ENCODE measurements at regions not wholly inside any gene's neighbourhood (a gene's known extent, or its start where the extent isn't known, plus 50 kb on each side); places are given as distances from the start of the nearest gene placed in this dataset.

- no peak for DNase-seq
- Histone ChIP-seq H3K27me3 (ENCODE audit: insufficient read depth, low read length, poor library complexity) (peaks cover 2% of the 10 kb centered on the region), H3K9ac (ENCODE audit: low read depth, low read length) (no peak overlapping the region), H2AFZ (ENCODE audit: low read depth, low read length) (no peak overlapping the region), H3K4me3 (ENCODE audit: low read depth in 1 of 2, low read length in 2 of 2) (no peak overlapping the region), H3K4me1 (ENCODE audit: insufficient read depth, low read length) (no peaks in the 10 kb centered on the region), H3K9me3 (ENCODE audit: insufficient read depth, low read length, severe bottlenecking) (no peaks in the 10 kb centered on the region), H3K4me2 (ENCODE audit: insufficient read depth, low read length) (no peak overlapping the region), H3K36me3 (ENCODE audit: insufficient read depth, low read length) (no peaks in the 10 kb centered on the region), H3K27ac (ENCODE audit: low read length) (no peak overlapping the region), H3K79me2 (ENCODE audit: insufficient read depth, low read length) (no peaks in the 10 kb centered on the region), H4K20me1 (ENCODE audit: insufficient read depth, low read length) (no peaks in the 10 kb centered on the region)
- TF ChIP-seq CTCF (IDR thresholded peaks at IDR 0.05; ENCODE audit: borderline replicate concordance, extremely low read depth, low read length, poor library complexity, severe bottlenecking) = no peak
- no peak for TF ChIP-seq EZH2 (IDR thresholded peaks at IDR 0.05; ENCODE audit: borderline replicate concordance, low read depth, low read length, severe bottlenecking)
- no peak for ATAC-seq (ENCODE audit: insufficient read depth, low read depth)
Measured at GRCh38 chr20:12641619-12642018, 367.2 kb upstream of the SPTLC3 start.

GRCh38 chr20:12644461-12644860, 364.3 kb upstream of the SPTLC3 start:
- H2AFZ ChIP-seq (ENCODE audit: low read depth, low read length) = no peak overlapping the region
- DNase-seq (no peak), ATAC-seq (ENCODE audit: insufficient read depth, low read depth) (no peak)
- no peak overlapping the region for H3K9ac ChIP-seq (ENCODE audit: low read depth, low read length)
- H3K4me2 ChIP-seq (ENCODE audit: insufficient read depth, low read length) = no peak overlapping the region
- no peak overlapping the region for H3K27ac ChIP-seq (ENCODE audit: low read length)
- H4K20me1 ChIP-seq (ENCODE audit: insufficient read depth, low read length) = no peaks in the 10 kb centered on the region
- H3K27me3 ChIP-seq (ENCODE audit: insufficient read depth, low read length, poor library complexity) = peaks cover 2% of the 10 kb centered on the region
- H3K79me2 ChIP-seq (ENCODE audit: insufficient read depth, low read length) = no peaks in the 10 kb centered on the region
- TF ChIP-seq EZH2 (IDR thresholded peaks at IDR 0.05; ENCODE audit: borderline replicate concordance, low read depth, low read length, severe bottlenecking) (no peak), CTCF (IDR thresholded peaks at IDR 0.05; ENCODE audit: borderline replicate concordance, extremely low read depth, low read length, poor library complexity, severe bottlenecking) (no peak)
- H3K4me3 ChIP-seq (ENCODE audit: low read depth in 1 of 2, low read length in 2 of 2) = no peak overlapping the region
- no peaks in the 10 kb centered on the region for H3K4me1 ChIP-seq (ENCODE audit: insufficient read depth, low read length)
- H3K36me3 ChIP-seq (ENCODE audit: insufficient read depth, low read length) = no peaks in the 10 kb centered on the region
- H3K9me3 ChIP-seq (ENCODE audit: insufficient read depth, low read length, severe bottlenecking) = no peaks in the 10 kb centered on the region

- H3K36me3 ChIP-seq (ENCODE audit: insufficient read depth, low read length) = no peaks in the 10 kb centered on the region
- no peak overlapping the region for H2AFZ ChIP-seq (ENCODE audit: low read depth, low read length)
- no peak overlapping the region for H3K4me2 ChIP-seq (ENCODE audit: insufficient read depth, low read length)
- H3K9ac ChIP-seq (ENCODE audit: low read depth, low read length) = no peak overlapping the region
- DNase-seq = no peak
- no peak for ATAC-seq (ENCODE audit: insufficient read depth, low read depth)
- H3K27ac ChIP-seq (ENCODE audit: low read length) = no peak overlapping the region
- no peaks in the 10 kb centered on the region for H4K20me1 ChIP-seq (ENCODE audit: insufficient read depth, low read length)
- no peaks in the 10 kb centered on the region for H3K79me2 ChIP-seq (ENCODE audit: insufficient read depth, low read length)
- H3K27me3 ChIP-seq (ENCODE audit: insufficient read depth, low read length, poor library complexity) = no peaks in the 10 kb centered on the region
- H3K4me3 ChIP-seq (ENCODE audit: low read depth in 1 of 2, low read length in 2 of 2) = no peak overlapping the region
- H3K4me1 ChIP-seq (ENCODE audit: insufficient read depth, low read length) = no peaks in the 10 kb centered on the region
- TF ChIP-seq CTCF (IDR thresholded peaks at IDR 0.05; ENCODE audit: borderline replicate concordance, extremely low read depth, low read length, poor library complexity, severe bottlenecking) (no peak), EZH2 (IDR thresholded peaks at IDR 0.05; ENCODE audit: borderline replicate concordance, low read depth, low read length, severe bottlenecking) (no peak)
- no peaks in the 10 kb centered on the region for H3K9me3 ChIP-seq (ENCODE audit: insufficient read depth, low read length, severe bottlenecking)
Measured at GRCh38 chr20:12649234-12649633, 359.5 kb upstream of the SPTLC3 start.

GRCh38 chr20:12653642-12654041, 355.1 kb upstream of the SPTLC3 start:
- Histone ChIP-seq H3K9me3 (ENCODE audit: insufficient read depth, low read length, severe bottlenecking) (no peaks in the 10 kb centered on the region), H3K27ac (ENCODE audit: low read length) (no peak overlapping the region), H3K27me3 (ENCODE audit: insufficient read depth, low read length, poor library complexity) (no peaks in the 10 kb centered on the region), H3K4me2 (ENCODE audit: insufficient read depth, low read length) (no peak overlapping the region), H3K79me2 (ENCODE audit: insufficient read depth, low read length) (no peaks in the 10 kb centered on the region), H3K4me3 (ENCODE audit: low read depth in 1 of 2, low read length in 2 of 2) (no peak overlapping the region), H3K9ac (ENCODE audit: low read depth, low read length) (no peak overlapping the region), H4K20me1 (ENCODE audit: insufficient read depth, low read length) (no peaks in the 10 kb centered on the region), H3K36me3 (ENCODE audit: insufficient read depth, low read length) (no peaks in the 10 kb centered on the region), H3K4me1 (ENCODE audit: insufficient read depth, low read length) (no peaks in the 10 kb centered on the region), H2AFZ (ENCODE audit: low read depth, low read length) (no peak overlapping the region)
- ATAC-seq (ENCODE audit: insufficient read depth, low read depth) (no peak), DNase-seq (no peak)
- no peak for TF ChIP-seq EZH2 (IDR thresholded peaks at IDR 0.05; ENCODE audit: borderline replicate concordance, low read depth, low read length, severe bottlenecking)
- no peak for TF ChIP-seq CTCF (IDR thresholded peaks at IDR 0.05; ENCODE audit: borderline replicate concordance, extremely low read depth, low read length, poor library complexity, severe bottlenecking)
